GM19372 (cell line): ENCODE measurements at regions not wholly inside any gene's neighbourhood (a gene's known extent, or its start where the extent isn't known, plus 50 kb on each side); places are given as distances from the start of the nearest gene placed in this dataset.

ENCODE experiments used
- ATAC-seq: cut with Tn5 transposase; IDR thresholded peaks from one replicate; pipeline ENCODE4 v1.9.1; 2021; ENCODE audit warnings: mild to moderate bottlenecking, low read depth, moderate library complexity; ENCODE audit not compliant: unreplicated experiment

DNA sequence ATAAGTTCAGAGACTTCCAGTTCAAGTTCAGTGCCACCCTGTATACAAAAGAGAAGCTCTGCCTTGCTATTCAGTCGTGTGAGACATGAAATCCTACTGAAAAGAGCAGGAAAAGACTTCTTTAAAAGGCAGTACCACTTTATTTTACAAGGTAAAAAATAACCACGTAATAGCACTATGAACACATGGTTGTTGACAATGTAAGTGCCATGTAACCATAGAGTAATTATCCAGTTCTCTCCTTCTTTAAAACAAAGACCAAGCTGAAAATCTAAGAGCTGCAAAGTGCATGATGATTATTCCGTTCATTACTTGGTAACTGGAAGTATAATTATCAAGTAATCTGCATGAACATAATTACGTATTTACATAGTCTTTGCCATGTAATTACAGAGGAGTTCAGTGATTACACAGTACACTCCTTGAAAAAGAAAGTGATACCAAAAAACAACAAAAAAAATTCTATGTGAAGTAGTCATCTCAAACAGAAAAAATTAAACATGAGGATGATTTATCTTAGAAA is 288.7 kb downstream of the EFNB2 start:
- no peak for ATAC-seq

- ATAC-seq: no peak
These were observed 289.2 kb downstream of the EFNB2 start for GRCh38 chr13:106246242-106246641.

DNA sequence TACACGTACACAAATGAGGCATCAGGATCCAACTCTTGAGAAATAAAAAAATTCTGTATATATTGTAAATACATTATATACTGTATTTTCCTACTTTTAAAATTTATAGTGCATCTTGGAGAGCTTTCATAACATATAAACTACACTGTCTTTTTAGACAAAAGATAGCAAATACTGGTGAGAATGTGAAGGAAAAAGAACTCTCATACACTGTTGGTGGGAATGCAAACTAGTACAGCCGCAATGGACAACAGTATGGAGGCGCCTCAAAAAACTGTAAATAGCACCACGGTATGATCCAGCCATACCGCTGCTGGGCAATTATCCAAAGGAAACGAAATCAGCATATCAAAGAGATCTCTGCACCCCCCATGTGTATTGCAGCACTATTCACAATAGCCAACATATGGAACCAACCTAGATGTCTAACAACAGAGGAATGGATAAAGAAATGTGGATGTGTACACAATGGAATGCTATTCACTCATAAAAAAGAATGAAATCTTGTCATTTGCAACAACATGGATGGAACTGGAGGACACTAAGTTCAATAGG is 292.4 kb downstream of the EFNB2 start:
- ATAC-seq: no peak

GRCh38 chr13:106241974-106242953 is 293.2 kb downstream of the EFNB2 start:
- no peak for ATAC-seq

DNA sequence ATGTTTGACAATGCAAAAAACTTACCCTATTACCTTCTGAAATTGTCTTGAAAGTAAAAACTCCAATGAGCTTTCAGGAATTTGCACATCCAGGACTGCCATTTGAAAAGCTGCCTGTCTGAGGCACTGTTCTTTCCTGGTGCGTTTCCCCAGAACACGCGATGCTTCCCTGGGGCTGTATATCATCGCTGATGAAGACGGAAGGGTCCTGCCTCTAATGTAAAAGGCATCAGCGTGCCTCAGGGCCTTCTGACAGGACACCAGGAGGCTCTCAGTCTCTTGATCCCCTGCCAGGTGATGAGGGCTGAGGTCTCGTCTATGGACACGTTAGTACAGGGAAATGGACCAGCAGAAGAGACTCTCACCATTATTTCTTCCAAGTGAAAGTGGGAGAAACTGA is 296.8 kb downstream of the EFNB2 start:
- ATAC-seq: no peak

DNA sequence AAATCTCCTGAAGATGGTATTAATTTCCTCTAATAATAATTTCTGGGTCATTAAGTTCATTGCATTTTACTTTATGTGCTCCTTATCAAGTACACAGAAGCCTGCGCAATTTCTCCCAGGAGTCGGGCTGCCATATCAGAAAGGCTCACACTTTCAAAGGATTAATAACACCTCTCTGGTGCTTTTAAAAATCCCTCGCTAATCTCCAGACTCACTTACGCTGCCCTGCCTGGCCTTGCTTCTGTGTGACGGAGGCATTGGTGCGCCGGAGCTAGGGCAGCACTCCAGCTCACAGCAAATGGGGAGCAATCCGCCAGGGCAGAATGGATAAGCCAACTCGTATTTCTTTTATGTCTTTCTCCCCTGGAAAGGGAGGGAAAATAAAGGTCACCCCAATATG is 300.8 kb downstream of the EFNB2 start:
- no peak for ATAC-seq

GRCh38 chr13:106233134-106233735 is 302.2 kb downstream of the EFNB2 start:
- ATAC-seq: no peak

- no peak for ATAC-seq
These were observed 302.8 kb downstream of the EFNB2 start for GRCh38 chr13:106232681-106233080.

DNA sequence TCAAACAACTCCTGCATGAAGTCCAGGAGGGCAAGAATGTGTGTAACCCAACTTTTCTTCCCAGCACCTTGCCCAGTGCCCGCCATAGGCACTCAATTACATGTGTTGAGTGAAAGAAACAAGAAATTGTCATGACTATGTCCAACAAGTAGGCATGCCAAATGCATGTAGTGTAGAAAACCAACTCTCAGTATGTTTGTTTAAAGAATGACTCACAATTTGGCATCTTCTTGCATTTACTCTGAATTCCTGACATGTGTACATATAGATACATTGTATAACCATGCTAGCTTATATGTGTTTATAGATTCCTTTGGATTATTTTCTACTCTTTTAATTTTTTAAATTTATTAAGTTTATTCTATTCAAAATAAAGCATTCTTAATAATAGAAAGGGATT is 305.0 kb downstream of the EFNB2 start:
- no peak for ATAC-seq

DNA sequence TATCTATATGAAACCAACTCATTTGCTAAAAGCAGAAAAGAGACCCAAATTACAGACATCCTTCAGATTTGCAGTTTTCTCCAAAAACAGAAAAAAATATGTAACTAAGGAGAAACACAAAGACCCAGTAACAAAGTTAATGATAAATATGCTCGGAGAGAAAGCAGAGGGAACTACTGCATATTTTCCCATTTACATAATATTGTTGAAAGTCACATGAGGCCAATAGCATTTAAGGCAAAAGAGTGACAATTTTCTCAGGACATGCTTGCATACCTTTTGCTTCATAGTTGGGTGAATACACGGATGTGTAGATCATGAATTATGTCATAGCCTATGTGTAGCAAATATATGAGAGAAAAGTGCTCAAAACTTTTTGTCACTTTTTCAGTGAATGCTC is 310.3 kb downstream of the EFNB2 start:
- ATAC-seq: no peak

GRCh38 chr13:106220211-106220610 is 315.3 kb downstream of the EFNB2 start:
- ATAC-seq: no peak

DNA sequence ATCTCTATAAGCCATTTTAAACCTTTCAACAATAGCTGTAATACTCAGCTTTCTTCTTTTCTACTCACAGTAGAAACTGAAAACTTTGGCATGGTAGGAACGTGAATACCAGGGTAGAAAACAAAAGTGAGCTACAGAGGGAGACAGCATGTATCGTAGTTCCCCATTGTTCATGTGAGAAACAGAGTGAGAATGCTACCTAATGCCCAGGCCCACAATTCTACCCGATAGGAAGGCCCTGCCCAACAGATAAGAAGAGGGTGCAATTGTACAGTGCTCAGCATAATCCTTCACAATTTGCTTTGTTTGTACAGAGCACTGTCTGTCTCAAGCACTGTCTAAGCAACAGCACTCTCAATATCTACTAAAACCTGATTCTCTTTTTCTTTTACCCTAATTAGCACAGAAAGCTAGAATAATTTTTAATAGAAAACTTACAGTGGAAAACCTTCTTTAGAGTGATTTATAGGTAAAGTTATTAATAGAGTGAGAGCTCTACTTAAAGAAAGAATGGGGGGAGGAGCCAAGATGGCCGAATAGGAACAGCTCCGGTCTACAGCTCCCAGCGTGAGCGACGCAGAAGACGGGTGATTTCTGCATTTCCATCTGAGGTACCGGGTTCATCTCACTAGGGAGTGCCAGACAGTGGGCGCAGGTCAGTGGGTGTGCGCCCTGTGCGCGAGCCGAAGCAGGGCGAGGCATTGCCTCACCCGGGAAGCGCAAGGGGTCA is 322.3 kb downstream of the EFNB2 start:
- ATAC-seq: no peak

DNA sequence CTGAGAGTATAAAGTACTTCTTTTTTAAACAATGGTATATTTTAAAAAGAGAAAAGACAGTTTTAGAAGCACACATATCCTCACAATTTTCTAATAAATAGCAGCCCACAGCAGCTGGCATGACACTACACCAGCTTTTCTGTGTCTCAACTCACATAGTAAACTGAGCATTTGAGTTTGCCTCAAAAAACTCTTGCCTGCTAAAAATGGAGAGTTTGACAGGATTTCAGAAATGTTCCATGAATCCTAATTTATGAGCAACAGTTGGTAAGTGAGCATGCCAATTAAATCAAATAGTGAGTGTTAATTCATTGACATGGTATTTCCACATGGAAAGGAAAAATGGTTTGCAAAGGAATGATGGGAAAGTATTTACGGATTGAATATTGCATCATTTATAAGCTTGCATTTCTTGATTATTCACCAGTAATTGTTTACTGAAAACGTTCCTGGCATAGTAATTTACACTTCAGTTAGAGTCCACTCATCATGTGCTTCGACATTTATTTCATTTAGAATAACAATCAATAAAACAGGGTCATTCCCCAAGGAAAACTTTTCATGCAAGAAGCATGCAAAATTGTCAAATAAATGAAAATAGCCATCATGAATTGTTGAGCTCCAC is 323.0 kb downstream of the EFNB2 start:
- ATAC-seq: no peak

- ATAC-seq: no peak
These were observed 325.1 kb downstream of the EFNB2 start for GRCh38 chr13:106210324-106210723.

GRCh38 chr13:106205871-106206270 is 329.6 kb downstream of the EFNB2 start:
- no peak for ATAC-seq

DNA sequence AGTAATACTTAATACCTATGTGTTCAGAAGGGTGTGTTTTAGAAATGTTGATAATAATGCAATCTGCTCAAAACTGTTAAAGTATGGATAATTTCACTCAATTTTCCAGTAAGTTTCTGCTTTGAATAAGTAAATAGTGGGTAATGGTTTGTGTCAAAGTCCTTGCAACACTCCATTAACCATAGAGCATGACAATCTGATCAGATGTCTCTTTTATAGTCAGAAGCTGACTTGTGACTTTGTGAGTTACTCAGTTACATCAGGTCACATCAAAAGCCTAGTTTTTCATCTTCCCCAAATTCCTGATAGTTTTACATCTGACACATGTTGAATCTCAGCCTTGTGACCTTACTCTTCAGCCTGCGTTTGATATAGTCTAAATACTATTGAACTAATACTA is 338.0 kb downstream of the EFNB2 start:
- no peak for ATAC-seq

DNA sequence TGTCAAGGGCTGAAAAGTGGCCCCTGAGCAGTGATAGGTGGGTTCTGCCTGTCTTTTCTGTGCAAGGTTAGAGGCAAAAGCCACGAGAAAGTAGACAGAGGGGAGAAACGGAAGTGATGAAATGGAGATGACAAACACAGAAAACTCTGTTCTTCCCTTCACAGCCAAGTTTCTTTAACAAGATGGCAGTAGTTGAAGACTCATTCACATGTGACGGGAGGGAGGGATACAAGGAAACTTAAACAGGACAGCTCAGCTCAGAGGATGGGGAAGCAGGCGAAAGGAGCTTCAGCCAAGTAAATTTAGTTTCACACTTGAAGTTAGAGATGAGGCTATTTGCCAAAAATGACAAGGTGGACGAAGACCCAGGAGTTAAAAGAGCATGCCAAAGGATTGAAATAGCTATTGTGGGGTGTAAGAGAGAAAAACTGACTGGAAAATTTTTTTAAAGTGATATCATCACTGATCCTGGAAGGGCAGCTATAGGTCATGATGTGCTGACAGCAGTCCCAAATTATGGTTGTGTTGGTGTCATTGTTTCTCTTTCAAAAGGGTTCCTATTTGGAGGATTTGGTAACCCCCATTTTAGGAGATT is 347.9 kb downstream of the EFNB2 start:
- ATAC-seq: no peak

DNA sequence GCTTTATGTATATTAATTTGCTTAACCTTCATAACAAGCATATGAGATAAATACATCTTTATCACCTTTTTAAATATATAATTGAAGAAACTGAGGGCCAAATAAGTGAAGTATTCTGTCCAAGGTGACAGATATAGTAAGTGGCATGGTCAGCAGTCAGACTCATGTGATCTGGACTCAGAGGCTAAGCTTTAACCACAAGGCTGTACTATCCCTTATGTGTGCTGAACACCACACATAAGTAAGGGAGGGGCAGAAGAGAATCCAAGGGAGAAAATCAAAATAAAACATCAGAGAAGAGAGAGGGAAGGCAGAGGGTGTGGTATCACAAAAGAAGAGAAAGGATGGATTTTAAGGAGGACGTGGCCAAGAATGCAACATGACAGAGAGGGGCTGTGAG is 348.4 kb downstream of the EFNB2 start:
- no peak for ATAC-seq

DNA sequence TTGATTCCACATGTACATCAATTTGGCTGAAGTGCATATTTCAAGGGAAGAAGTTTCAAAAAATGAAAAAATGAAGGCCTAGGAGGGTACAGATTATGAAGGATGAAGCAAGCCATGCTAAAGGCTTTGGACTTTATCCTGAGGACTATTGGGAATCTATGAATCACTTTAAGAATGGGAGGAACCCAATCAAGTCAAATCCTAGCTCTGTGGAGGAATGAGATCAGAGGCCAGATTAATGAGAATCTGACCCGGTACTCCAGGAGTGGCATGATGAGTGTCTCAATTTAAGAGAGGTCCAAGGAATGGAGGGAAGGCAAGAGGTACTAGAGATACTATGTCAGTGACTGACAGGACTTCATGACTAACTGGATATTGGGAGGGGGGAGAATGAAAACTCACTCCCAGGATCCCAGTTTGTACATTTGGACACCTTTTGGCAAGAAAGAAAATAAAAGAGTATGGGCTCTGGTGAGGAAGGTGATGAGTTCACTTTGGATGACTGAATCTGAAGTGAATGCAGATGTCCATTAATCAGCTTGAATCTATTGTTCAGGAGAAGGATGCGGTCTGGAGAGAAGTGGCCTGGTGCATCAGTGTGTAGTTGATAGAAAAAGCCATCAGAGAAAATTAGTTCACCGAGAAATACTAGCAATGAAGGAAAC is 349.0 kb downstream of the EFNB2 start:
- ATAC-seq: no peak
